ENCODE measurements at regions not wholly inside any gene's neighbourhood (a gene's known extent, or its start where the extent isn't known, plus 50 kb on each side); places are given as distances from the start of the nearest gene placed in this dataset.

DNA sequence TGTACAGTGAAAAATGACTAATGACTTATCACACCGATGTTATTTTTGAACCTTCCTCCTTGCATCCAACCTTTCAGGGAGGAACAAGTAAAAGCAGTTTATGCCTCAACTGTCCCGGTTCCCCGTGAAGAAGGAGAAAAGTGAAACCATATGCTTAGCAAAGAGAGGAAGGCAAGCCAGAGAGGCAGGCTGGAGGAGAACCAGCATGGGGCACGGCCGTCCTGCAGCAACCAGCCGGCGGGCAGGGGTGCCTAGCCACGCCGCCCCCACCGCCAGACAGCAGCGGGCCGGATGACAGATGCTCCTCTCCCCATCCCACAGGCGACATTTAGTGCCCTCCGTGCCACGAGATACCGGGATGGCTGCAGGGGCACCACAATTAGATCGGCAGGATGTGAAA is 421.4 kb upstream of the MGMT start:
- no peaks in the 10 kb centered on the region for H3K36me3 ChIP-seq (ENCODE audit: control insufficient read depth in 2 of 2, insufficient read depth in 2 of 2, low read length in 1 of 2)
- no peak overlapping the region for H3K27ac ChIP-seq (ENCODE audit: low read depth in 2 of 2, low read length in 1 of 2)
- WGBS, 2 donors: 82 to 88% methylated on average over 17 of the region's 17 CpGs
- H3K4me1 ChIP-seq (ENCODE audit: control insufficient read depth in 2 of 2, insufficient read depth in 2 of 2, low read length in 1 of 2): no peaks in the 10 kb centered on the region
- H3K9me3 ChIP-seq (ENCODE audit: control insufficient read depth in 2 of 2, insufficient read depth in 1 of 2, low read depth in 1 of 2, low read length in 1 of 2): peaks cover 0 to 5% of the 10 kb centered on the region in 2 donors
- no peaks in the 10 kb centered on the region for H3K27me3 ChIP-seq (ENCODE audit: control insufficient read depth in 1 of 2, insufficient read depth in 2 of 2, low read length in 2 of 2)
- H3K4me3 ChIP-seq (ENCODE audit: low read depth in 1 of 2, low read length in 2 of 2): no peak overlapping the region

- Histone ChIP-seq H3K27ac (ENCODE audit: low read depth in 2 of 2, low read length in 1 of 2) (no peak overlapping the region), H3K4me3 (ENCODE audit: low read depth in 1 of 2, low read length in 2 of 2) (no peak overlapping the region), H3K4me1 (ENCODE audit: control insufficient read depth in 2 of 2, insufficient read depth in 2 of 2, low read length in 1 of 2) (no peaks in the 10 kb centered on the region), H3K9me3 (ENCODE audit: control insufficient read depth in 2 of 2, insufficient read depth in 1 of 2, low read depth in 1 of 2, low read length in 1 of 2) (peaks cover 0 to 5% of the 10 kb centered on the region in 2 donors), H3K27me3 (ENCODE audit: control insufficient read depth in 1 of 2, insufficient read depth in 2 of 2, low read length in 2 of 2) (no peaks in the 10 kb centered on the region), H3K36me3 (ENCODE audit: control insufficient read depth in 2 of 2, insufficient read depth in 2 of 2, low read length in 1 of 2) (no peaks in the 10 kb centered on the region)
- 74 to 80% methylated on average over 28 of the region's 28 CpGs for WGBS, 2 donors
Measured at GRCh38 chr10:129046065-129046681, 420.9 kb upstream of the MGMT start.

GRCh38 chr10:129046962-129047361 is 420.1 kb upstream of the MGMT start:
- Histone ChIP-seq H3K36me3 (ENCODE audit: control insufficient read depth in 2 of 2, insufficient read depth in 2 of 2, low read length in 1 of 2) (no peaks in the 10 kb centered on the region), H3K9me3 (ENCODE audit: control insufficient read depth in 2 of 2, insufficient read depth in 1 of 2, low read depth in 1 of 2, low read length in 1 of 2) (peaks cover 0 to 3% of the 10 kb centered on the region in 2 donors), H3K4me1 (ENCODE audit: control insufficient read depth in 2 of 2, insufficient read depth in 2 of 2, low read length in 1 of 2) (no peaks in the 10 kb centered on the region), H3K4me3 (ENCODE audit: low read depth in 1 of 2, low read length in 2 of 2) (no peak overlapping the region), H3K27ac (ENCODE audit: low read depth in 2 of 2, low read length in 1 of 2) (no peak overlapping the region), H3K27me3 (ENCODE audit: control insufficient read depth in 1 of 2, insufficient read depth in 2 of 2, low read length in 2 of 2) (no peaks in the 10 kb centered on the region)
- 78 to 79% methylated on average over 5 of the region's 5 CpGs for WGBS, 2 donors

DNA sequence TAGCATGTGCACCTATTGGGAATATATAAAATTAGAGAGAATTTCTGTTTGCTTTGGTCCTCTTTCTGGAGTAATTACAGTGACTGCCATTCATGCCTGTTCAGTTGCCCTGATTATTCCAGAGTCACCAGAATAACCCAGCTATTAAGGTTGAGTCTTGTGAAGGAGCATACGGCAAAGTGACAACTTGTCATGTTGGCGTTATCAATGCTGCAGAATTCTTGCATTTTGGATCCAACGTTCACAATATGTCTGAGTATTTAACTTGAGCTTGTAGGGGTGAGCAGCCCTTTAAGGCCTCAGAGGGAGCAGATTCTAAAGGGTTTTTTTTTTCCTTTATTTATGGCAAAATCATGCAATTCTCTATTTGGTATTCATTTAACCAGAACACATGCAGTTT is 419.4 kb upstream of the MGMT start:
- H3K36me3 ChIP-seq (ENCODE audit: control insufficient read depth in 2 of 2, insufficient read depth in 2 of 2, low read length in 1 of 2): no peaks in the 10 kb centered on the region
- no peaks in the 10 kb centered on the region for H3K27me3 ChIP-seq (ENCODE audit: control insufficient read depth in 1 of 2, insufficient read depth in 2 of 2, low read length in 2 of 2)
- no peaks in the 10 kb centered on the region for H3K4me1 ChIP-seq (ENCODE audit: control insufficient read depth in 2 of 2, insufficient read depth in 2 of 2, low read length in 1 of 2)
- no peaks in the 10 kb centered on the region for H3K9me3 ChIP-seq (ENCODE audit: control insufficient read depth in 2 of 2, insufficient read depth in 1 of 2, low read depth in 1 of 2, low read length in 1 of 2)
- no peak overlapping the region for H3K4me3 ChIP-seq (ENCODE audit: low read depth in 1 of 2, low read length in 2 of 2)
- H3K27ac ChIP-seq (ENCODE audit: low read depth in 2 of 2, low read length in 1 of 2): no peak overlapping the region
- WGBS, 2 donors: 86 to 88% methylated on average over 3 of the region's 3 CpGs

- WGBS, 2 donors: 83 to 85% methylated on average over 12 of the region's 12 CpGs
- Histone ChIP-seq H3K4me3 (ENCODE audit: low read depth in 1 of 2, low read length in 2 of 2) (no peak overlapping the region), H3K4me1 (ENCODE audit: control insufficient read depth in 2 of 2, insufficient read depth in 2 of 2, low read length in 1 of 2) (no peaks in the 10 kb centered on the region), H3K36me3 (ENCODE audit: control insufficient read depth in 2 of 2, insufficient read depth in 2 of 2, low read length in 1 of 2) (no peaks in the 10 kb centered on the region), H3K9me3 (ENCODE audit: control insufficient read depth in 2 of 2, insufficient read depth in 1 of 2, low read depth in 1 of 2, low read length in 1 of 2) (no peaks in the 10 kb centered on the region), H3K27me3 (ENCODE audit: control insufficient read depth in 1 of 2, insufficient read depth in 2 of 2, low read length in 2 of 2) (no peaks in the 10 kb centered on the region), H3K27ac (ENCODE audit: low read depth in 2 of 2, low read length in 1 of 2) (no peak overlapping the region)
Measured at GRCh38 chr10:129048513-129048912, 418.5 kb upstream of the MGMT start.

DNA sequence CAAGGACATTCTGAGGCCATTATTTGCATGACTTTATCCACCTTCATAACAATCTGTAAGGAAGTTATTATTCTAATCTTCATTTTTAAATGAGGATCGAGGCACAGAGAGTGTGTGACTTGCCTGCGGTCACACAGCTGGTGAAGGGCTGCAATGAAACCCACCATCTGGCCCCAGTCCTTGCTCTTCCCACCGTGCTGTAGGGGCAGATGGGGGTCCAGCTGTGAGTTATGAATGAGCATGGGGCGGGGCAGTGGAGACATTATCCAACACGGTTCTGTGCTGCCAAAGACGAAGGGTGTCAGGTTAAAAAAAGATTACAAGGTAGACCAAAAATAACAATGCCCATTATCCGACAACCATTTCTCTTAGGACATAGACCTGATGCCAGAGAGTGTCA is 417.5 kb upstream of the MGMT start:
- 76 to 77% methylated on average over 7 of the region's 7 CpGs for WGBS, 2 donors

DNA sequence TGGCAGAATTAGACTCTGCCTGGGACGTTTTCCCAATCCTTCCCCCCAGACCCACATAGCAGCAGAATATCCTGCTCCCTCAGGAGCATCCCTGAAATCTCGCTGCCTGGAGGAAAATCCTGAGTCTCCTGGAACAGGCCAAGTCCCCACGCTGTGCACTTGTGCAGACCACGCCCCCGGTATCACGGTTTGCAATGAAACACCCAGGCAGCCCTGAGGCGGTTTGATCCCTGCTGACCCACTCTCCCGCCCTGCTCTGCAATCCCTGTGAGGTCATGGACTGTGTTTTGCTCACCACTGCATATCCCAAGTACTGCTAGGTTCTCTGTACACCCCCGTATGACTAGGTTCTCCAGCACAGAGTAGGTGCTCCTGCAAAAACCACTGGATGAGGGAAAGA is 411.8 kb upstream of the MGMT start:
- H3K4me1 ChIP-seq (ENCODE audit: control insufficient read depth in 2 of 2, insufficient read depth in 2 of 2, low read length in 1 of 2): no peaks in the 10 kb centered on the region
- no peak overlapping the region for H3K4me3 ChIP-seq (ENCODE audit: low read depth in 1 of 2, low read length in 2 of 2)
- peaks cover 0 to 2% of the 10 kb centered on the region in 2 donors for H3K36me3 ChIP-seq (ENCODE audit: control insufficient read depth in 2 of 2, insufficient read depth in 2 of 2, low read length in 1 of 2)
- peaks cover 0 to 8% of the 10 kb centered on the region in 2 donors for H3K9me3 ChIP-seq (ENCODE audit: control insufficient read depth in 2 of 2, insufficient read depth in 1 of 2, low read depth in 1 of 2, low read length in 1 of 2)
- WGBS, 2 donors: 73 to 78% methylated on average over 9 of the region's 9 CpGs
- no peaks in the 10 kb centered on the region for H3K27me3 ChIP-seq (ENCODE audit: control insufficient read depth in 1 of 2, insufficient read depth in 2 of 2, low read length in 2 of 2)
- no peak overlapping the region for H3K27ac ChIP-seq (ENCODE audit: low read depth in 2 of 2, low read length in 1 of 2)

More for the DNA sequence above, 417.5 kb upstream of the MGMT start:
- Histone ChIP-seq H3K4me1 (ENCODE audit: control insufficient read depth in 2 of 2, insufficient read depth in 2 of 2, low read length in 1 of 2) (no peaks in the 10 kb centered on the region), H3K36me3 (ENCODE audit: control insufficient read depth in 2 of 2, insufficient read depth in 2 of 2, low read length in 1 of 2) (no peaks in the 10 kb centered on the region), H3K9me3 (ENCODE audit: control insufficient read depth in 2 of 2, insufficient read depth in 1 of 2, low read depth in 1 of 2, low read length in 1 of 2) (no peaks in the 10 kb centered on the region), H3K27me3 (ENCODE audit: control insufficient read depth in 1 of 2, insufficient read depth in 2 of 2, low read length in 2 of 2) (no peaks in the 10 kb centered on the region), H3K4me3 (ENCODE audit: low read depth in 1 of 2, low read length in 2 of 2) (no peak overlapping the region), H3K27ac (ENCODE audit: low read depth in 2 of 2, low read length in 1 of 2) (no peak overlapping the region)

DNA sequence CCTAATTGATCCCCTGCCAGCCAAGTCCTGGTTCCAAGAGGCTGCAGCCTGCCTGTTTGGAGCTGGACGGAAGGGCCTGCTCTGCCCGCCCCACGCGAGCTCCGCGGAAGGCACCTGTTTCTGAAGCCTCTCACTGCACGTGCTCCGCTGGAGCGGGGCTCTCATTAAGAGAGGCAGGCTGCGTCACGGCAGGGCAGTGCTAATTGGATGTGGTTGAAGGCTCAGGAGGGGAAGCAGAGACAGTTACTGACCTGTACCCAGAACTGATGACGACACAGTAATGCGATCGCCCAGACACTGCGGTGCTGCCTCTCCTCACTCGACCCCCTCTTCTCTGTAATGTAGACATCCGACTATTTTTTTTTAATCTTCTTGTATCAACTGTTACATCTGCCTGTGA is 411.1 kb upstream of the MGMT start:
- WGBS, 2 donors: 82 to 86% methylated on average over 17 of the region's 17 CpGs
- H3K36me3 ChIP-seq (ENCODE audit: control insufficient read depth in 2 of 2, insufficient read depth in 2 of 2, low read length in 1 of 2): peaks cover 0 to 2% of the 10 kb centered on the region in 2 donors
- H3K4me1 ChIP-seq (ENCODE audit: control insufficient read depth in 2 of 2, insufficient read depth in 2 of 2, low read length in 1 of 2): no peaks in the 10 kb centered on the region
- H3K27ac ChIP-seq (ENCODE audit: low read depth in 2 of 2, low read length in 1 of 2): no peak overlapping the region
- no peaks in the 10 kb centered on the region for H3K27me3 ChIP-seq (ENCODE audit: control insufficient read depth in 1 of 2, insufficient read depth in 2 of 2, low read length in 2 of 2)
- no peak overlapping the region for H3K4me3 ChIP-seq (ENCODE audit: low read depth in 1 of 2, low read length in 2 of 2)
- H3K9me3 ChIP-seq (ENCODE audit: control insufficient read depth in 2 of 2, insufficient read depth in 1 of 2, low read depth in 1 of 2, low read length in 1 of 2): peaks cover 0 to 8% of the 10 kb centered on the region in 2 donors

DNA sequence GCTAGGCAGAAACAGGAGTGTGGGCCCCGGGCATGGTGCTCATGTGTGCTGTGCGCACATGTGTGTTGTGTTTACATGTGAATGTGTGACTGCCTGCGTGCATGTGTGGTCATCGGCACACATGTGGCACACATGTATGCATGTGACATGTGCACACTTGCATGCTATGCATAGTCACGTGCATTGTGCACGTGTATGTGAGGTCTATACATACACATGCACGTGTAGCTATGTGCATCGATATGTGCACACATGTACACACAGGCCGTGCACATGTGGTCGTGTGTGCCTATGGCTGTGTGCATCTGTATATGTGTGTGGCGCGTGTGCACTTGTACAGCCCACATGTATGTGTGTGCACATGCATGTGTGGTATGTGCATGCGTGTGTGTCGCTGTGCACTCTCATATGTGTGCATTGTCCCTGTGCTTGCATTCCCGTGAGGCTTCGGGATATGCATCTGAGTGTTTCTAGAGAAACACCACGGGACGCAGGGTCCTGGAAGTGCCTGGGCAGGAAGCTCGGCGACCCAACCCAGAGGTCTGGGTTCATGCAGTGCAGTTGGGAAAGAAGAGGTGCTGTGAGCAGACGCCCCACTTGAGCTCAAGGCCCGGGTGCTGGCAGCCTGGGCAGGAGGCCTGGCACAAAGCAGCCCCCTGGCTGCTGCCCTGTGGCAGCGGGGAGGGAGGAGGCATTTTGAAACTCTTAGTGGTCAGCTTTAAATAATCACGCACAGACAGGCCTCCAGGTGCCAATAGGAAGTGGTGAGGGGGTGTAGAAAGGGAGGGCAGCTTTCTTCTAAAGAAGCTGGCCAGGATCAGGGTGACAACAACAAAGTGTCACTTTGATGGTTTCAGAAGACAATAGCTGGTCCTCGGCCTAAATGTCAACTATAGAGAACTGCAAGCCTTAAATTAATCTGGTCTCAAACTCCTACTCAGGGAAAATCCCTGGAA is 410.0 kb upstream of the MGMT start:
- Histone ChIP-seq H3K4me3 (ENCODE audit: low read depth in 1 of 2, low read length in 2 of 2) (no peak overlapping the region), H3K36me3 (ENCODE audit: control insufficient read depth in 2 of 2, insufficient read depth in 2 of 2, low read length in 1 of 2) (peaks cover 0 to 2% of the 10 kb centered on the region in 2 donors), H3K4me1 (ENCODE audit: control insufficient read depth in 2 of 2, insufficient read depth in 2 of 2, low read length in 1 of 2) (no peaks in the 10 kb centered on the region), H3K27ac (ENCODE audit: low read depth in 2 of 2, low read length in 1 of 2) (no peak overlapping the region), H3K9me3 (ENCODE audit: control insufficient read depth in 2 of 2, insufficient read depth in 1 of 2, low read depth in 1 of 2, low read length in 1 of 2) (peaks cover 0 to 8% of the 10 kb centered on the region in 2 donors), H3K27me3 (ENCODE audit: control insufficient read depth in 1 of 2, insufficient read depth in 2 of 2, low read length in 2 of 2) (no peaks in the 10 kb centered on the region)
- WGBS, 2 donors: 81 to 86% methylated on average over 25 of the region's 25 CpGs
